LNCaP clone FGC (cell line): ENCODE measurements at regions not wholly inside any gene's neighbourhood (a gene's known extent, or its start where the extent isn't known, plus 50 kb on each side); places are given as distances from the start of the nearest gene placed in this dataset.

Experiments
- DNase-seq: peaks from one replicate; pipeline ENCODE4 v3.0.0-alpha.2; 2011; ENCODE audit warnings: low read depth
- H3K4me3 ChIP-seq: 2 replicates; pipeline ENCODE4 v1.5.1; 2011; ENCODE audit warnings: mild to moderate bottlenecking, low read depth, low read length, control low read depth
- TF ChIP-seq, protein P1 (sequence below): IDR thresholded peaks from 2 replicates; pipeline ENCODE4 v1.5.1; 2012; ENCODE audit warnings: mild to moderate bottlenecking; ENCODE audit not compliant: control insufficient read depth, insufficient read depth; ENCODE audit errors: extremely low read depth

DNA sequence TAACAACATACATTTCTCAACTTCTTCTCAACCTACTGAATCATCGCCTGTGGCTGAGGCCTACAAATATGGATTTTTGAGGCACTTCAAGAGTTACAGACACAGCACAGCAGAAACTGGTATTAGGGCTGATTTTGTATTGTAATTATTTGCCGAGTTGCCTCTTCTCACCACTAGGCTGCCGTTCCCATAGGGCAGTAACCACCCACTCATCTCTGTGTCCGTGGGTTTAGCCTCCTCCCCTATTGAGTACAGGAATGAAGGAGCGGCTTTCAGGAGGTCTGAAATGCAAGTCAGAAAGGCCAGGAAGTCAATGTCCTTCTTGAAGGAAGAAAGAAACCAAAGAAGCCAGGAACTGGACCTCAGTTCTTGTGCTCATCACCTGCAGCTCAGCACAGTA is 220.8 kb downstream of the MTHFS start:
- no peak overlapping the region for H3K4me3 ChIP-seq
- DNase-seq: no peak
- TF ChIP-seq, protein P1, sequence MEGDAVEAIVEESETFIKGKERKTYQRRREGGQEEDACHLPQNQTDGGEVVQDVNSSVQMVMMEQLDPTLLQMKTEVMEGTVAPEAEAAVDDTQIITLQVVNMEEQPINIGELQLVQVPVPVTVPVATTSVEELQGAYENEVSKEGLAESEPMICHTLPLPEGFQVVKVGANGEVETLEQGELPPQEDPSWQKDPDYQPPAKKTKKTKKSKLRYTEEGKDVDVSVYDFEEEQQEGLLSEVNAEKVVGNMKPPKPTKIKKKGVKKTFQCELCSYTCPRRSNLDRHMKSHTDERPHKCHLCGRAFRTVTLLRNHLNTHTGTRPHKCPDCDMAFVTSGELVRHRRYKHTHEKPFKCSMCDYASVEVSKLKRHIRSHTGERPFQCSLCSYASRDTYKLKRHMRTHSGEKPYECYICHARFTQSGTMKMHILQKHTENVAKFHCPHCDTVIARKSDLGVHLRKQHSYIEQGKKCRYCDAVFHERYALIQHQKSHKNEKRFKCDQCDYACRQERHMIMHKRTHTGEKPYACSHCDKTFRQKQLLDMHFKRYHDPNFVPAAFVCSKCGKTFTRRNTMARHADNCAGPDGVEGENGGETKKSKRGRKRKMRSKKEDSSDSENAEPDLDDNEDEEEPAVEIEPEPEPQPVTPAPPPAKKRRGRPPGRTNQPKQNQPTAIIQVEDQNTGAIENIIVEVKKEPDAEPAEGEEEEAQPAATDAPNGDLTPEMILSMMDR: no peak

DNA sequence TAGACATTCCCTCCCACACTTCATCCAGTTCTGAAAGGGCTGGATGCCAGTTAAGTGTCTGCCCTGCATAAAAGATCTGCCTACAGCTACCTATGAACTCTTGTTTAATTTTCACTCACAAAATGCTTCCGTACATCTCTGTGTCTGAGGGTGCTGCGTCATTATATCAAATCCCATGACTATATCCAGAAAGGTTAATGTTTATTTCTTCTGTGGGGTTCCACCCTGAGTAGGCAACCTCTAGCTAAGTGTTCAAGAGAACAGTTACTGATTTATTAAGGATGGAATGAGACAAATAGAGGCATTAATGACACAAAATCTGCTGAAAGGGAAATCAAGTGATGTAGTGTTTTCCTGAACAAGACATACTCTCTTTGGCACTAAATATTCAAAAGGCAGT is 220.2 kb downstream of the MTHFS start:
- TF ChIP-seq, protein P1: no peak
- no peak for DNase-seq
- H3K4me3 ChIP-seq: no peak overlapping the region

DNA sequence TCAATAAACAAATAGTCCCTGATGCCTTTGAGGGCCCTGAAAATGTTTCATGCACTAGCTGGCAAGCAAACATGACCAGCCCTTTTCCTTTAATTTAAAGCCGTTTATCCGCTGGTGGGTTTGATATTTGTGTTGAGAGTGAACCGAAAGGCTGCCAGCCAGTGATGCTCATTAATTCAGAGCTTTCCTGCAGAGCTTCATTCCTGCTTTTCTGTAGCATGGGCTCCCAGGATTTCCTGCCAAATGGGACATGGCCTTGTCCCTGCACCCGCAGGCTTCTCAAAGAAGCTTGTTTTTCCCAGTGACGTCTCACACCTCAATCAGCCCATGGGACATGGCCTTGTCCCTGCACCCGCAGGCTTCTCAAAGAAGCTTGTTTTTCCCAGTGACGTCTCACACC is 219.6 kb downstream of the MTHFS start:
- no peak overlapping the region for H3K4me3 ChIP-seq
- TF ChIP-seq, protein P1: no peak
- DNase-seq: no peak

DNA sequence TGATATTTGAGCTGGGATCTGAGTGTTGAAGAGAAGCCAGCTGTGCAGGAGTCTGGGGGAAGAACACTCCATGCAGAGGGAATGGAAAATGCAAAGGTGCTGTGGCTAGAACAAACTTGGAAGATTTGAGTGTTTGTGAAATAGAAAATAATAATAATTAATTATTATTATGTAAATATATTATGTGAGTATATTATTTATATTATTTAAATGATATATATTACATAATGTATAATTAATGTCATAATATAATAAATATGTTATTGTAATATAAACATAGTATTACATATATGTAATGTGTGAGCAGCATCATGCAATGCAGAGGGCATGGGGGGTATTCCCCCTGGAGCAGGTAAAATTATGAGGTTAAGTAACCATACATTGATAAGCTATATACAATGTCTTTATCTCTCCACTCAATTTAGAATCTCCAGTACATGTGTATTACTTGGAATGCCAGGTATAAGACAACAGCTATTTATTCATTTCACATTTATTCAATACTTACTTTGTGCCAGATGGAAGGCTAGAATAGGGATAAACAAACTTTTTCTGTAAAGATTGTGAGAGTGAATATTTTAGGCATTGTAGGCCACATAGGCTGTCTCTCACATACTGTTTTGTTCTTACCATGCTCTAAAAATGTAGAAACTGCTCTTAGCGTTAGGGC is 218.6 kb downstream of the MTHFS start:
- DNase-seq: no peak
- no peak overlapping the region for H3K4me3 ChIP-seq
- TF ChIP-seq, protein P1: no peak

DNA sequence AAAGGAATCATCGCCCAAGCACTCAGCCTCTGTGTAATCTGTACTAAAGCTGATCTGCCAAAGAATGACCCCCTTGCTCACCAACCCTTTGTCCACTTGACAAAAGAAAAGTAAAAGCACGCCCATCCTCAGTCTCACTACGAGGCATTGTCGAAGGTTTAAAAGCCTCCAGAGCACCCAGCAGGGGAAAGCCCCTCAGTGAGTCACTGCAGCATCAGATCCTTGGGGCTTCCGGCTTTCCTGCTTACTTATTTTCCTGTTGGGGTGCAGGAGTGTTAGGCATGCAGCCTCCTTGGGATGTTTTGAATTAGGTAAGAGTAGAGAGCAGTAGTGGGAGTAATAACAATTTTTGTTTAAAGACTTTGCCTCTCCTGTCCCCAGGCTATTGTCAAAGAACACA is 216.1 kb downstream of the MTHFS start:
- no peak for DNase-seq
- TF ChIP-seq, protein P1: no peak
- no peak overlapping the region for H3K4me3 ChIP-seq

DNA sequence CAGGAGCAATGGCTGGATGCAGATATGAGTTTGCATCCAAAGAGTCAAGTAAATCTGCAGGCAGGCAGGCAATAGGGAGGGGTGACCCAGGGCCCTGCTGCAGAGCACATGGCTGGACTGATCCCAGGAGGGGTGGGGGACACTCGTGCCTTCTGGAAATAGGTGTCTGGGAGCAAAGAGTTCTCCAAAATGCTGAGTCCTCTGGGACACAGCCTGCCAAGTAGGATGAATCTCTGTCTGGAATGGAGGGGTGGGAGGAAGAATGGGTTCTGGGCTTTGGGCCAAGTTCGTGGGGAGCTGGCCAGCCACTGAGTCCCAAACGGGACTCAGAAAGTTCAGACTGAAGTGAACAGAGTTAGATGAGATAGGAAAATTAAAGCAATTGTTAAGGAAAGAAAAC is 214.5 kb downstream of the MTHFS start:
- TF ChIP-seq, protein P1: no peak
- DNase-seq: no peak
- H3K4me3 ChIP-seq: no peak overlapping the region

DNA sequence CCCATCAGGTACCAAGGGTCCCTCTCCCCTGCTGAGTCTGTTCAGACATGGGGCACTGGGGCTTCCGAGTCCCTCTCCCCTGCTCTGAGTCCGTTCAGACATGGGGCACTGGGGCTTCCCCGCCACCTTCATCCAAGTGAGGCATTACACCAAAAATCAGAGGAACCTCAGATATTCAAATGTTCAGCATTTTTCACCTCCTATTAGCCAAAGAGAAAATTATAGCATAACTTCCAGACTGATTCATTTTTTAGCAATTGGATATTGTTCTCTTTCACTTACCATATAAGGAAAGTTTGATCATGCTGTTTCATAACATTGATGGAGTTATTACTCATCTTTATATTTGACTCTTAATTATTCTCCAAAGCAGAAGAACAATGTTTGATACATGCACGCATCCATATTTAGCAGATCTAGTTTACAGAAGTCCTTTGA is 213.9 kb downstream of the MTHFS start:
- H3K4me3 ChIP-seq: no peak overlapping the region
- TF ChIP-seq, protein P1: no peak
- DNase-seq: no peak
